ENCODE measurements at regions not wholly inside any gene's neighbourhood (a gene's known extent, or its start where the extent isn't known, plus 50 kb on each side); places are given as distances from the start of the nearest gene placed in this dataset.

GRCh38 chr21:17671733-17672132 lies 59.0 kb upstream of the BTG3 start:
- Mint-ChIP-seq H3K4me1 (no peaks in the 10 kb centered on the region), H3K4me3 (no peak overlapping the region), H3K9me3 (no peaks in the 10 kb centered on the region), H3K27me3 (peaks cover 0 to 32% (median 11%) of the 10 kb centered on the region in 3 donors), H3K27ac (no peak overlapping the region), H3K36me3 (no peaks in the 10 kb centered on the region)
- ATAC-seq (ENCODE audit: low read depth in 2 of 2) (no peak), DNase-seq (no peak)

- ATAC-seq (ENCODE audit: low read depth in 2 of 2) (no peak), DNase-seq (no peak)
- Mint-ChIP-seq H3K36me3 (no peaks in the 10 kb centered on the region), H3K27me3 (peaks cover 0 to 32% (median 16%) of the 10 kb centered on the region in 3 donors), H3K27ac (no peak overlapping the region), H3K4me3 (no peak overlapping the region), H3K9me3 (no peaks in the 10 kb centered on the region), H3K4me1 (no peaks in the 10 kb centered on the region)
These were observed 55.9 kb upstream of the BTG3 start for GRCh38 chr21:17668479-17669140.

- Mint-ChIP-seq H3K27me3 (peaks cover under 1 to 32% (median 17%) of the 10 kb centered on the region in 3 donors), H3K4me1 (no peaks in the 10 kb centered on the region), H3K36me3 (no peaks in the 10 kb centered on the region), H3K4me3 (no peak overlapping the region), H3K27ac (no peak overlapping the region), H3K9me3 (no peaks in the 10 kb centered on the region)
- ATAC-seq (ENCODE audit: low read depth in 2 of 2) (no peak), DNase-seq (no peak)
These were observed 54.6 kb upstream of the BTG3 start for GRCh38 chr21:17667256-17667655.
